Stimulated activated naive B cell treated with anti-CD40 and anti-IgM and Interleukin-4, amounts not matched to agents 10 μg/mL and 1 μg/mL and 100 μg/mL, for 72 hours (primary cell): ENCODE measurements at regions not wholly inside any gene's neighbourhood (a gene's known extent, or its start where the extent isn't known, plus 50 kb on each side); places are given as distances from the start of the nearest gene placed in this dataset.

Experiments
- ATAC-seq, 2 donors: fragments of 150-1000 bp; cut with Tn5 transposase; replicated peaks; 2 replicates each; pipeline ENCODE4 v1.10.0; 2021; ENCODE audit warnings: moderate library complexity in 1 of 2
- DNase-seq: peaks from one replicate; pipeline ENCODE4 v3.0.0; 2021
- H3K27ac Mint-ChIP-seq: one replicate; pipeline ENCODE4 v1.8.0; 2022; ENCODE audit warnings: mild to moderate bottlenecking, mixed read lengths
- H3K27me3 Mint-ChIP-seq, 2 donors: one replicate each; pipeline ENCODE4 v1.8.0; 2022; ENCODE audit warnings: mixed read lengths in 2 of 2
- H3K36me3 Mint-ChIP-seq, 2 donors: one replicate each; pipeline ENCODE4 v1.8.0; 2022; ENCODE audit warnings: mixed read lengths in 2 of 2, mild to moderate bottlenecking in 1 of 2
- H3K4me1 Mint-ChIP-seq, 2 donors: one replicate each; pipeline ENCODE4 v1.8.0; 2022; ENCODE audit warnings: mixed read lengths in 2 of 2, mild to moderate bottlenecking in 1 of 2
- H3K4me3 Mint-ChIP-seq, 2 donors: one replicate each; pipeline ENCODE4 v1.8.0; 2022; ENCODE audit warnings: mild to moderate bottlenecking in 2 of 2, mixed read lengths in 2 of 2, moderate library complexity in 1 of 2
- H3K9me3 Mint-ChIP-seq, 2 donors: one replicate each; pipeline ENCODE4 v1.8.0; 2022; ENCODE audit warnings: mixed read lengths in 2 of 2, mild to moderate bottlenecking in 1 of 2

DNA sequence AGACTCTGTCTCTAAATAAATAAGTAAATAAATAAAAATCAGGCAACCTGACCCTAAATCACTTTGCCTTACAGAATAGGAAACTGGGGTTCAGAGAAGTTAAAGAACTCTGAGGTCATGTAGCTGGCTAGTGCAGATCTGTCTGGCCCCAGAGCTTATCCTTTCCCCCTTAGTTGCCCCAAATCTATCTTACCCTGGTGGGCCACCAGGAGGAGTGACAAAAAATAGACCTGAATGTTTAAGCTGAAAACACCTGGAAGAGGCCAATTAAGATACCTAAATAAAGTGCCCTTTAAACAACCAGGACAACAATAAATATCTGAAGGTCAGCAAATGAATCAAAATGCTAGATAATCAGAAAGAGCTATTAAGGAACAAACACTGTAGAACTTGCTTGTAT is 59.7 kb downstream of the TEX35 start:
- peaks cover 36 to 67% of the 10 kb centered on the region in 2 donors for H3K4me1 Mint-ChIP-seq

GRCh38 chr1:178573330-178573729 is 60.4 kb downstream of the TEX35 start:
- Mint-ChIP-seq H3K36me3 (peaks cover 14 to 26% of the 10 kb centered on the region in 2 donors), H3K4me3 (no peak overlapping the region), H3K27me3 (no peaks in the 10 kb centered on the region), H3K27ac (no peak overlapping the region), H3K4me1 (peaks cover 40 to 67% of the 10 kb centered on the region in 2 donors), H3K9me3 (peaks cover 0 to 4% of the 10 kb centered on the region in 2 donors)
- no peak for DNase-seq
- ATAC-seq, result peak; percentile 35 to 45

More for the DNA sequence above, 59.7 kb downstream of the TEX35 start:
- no peak overlapping the region for H3K4me3 Mint-ChIP-seq
- ATAC-seq, result no peak
- peaks cover 16 to 30% of the 10 kb centered on the region in 2 donors for H3K36me3 Mint-ChIP-seq
- no peak for DNase-seq
- no peaks in the 10 kb centered on the region for H3K27me3 Mint-ChIP-seq
- peaks cover 0 to 6% of the 10 kb centered on the region in 2 donors for H3K9me3 Mint-ChIP-seq
- H3K27ac Mint-ChIP-seq, result peak overlapping the region; percentile 37

- H3K9me3 Mint-ChIP-seq, result peaks cover 0 to 4% of the 10 kb centered on the region in 2 donors
- ATAC-seq (no peak), DNase-seq (no peak)
- no peak overlapping the region for H3K4me3 Mint-ChIP-seq
- no peaks in the 10 kb centered on the region for H3K27me3 Mint-ChIP-seq
- H3K4me1 Mint-ChIP-seq, result peaks cover 47 to 68% of the 10 kb centered on the region in 2 donors
- no peak overlapping the region for H3K27ac Mint-ChIP-seq
- H3K36me3 Mint-ChIP-seq, result peaks cover 13 to 24% of the 10 kb centered on the region in 2 donors
Measured at GRCh38 chr1:178574345-178574744, 61.4 kb downstream of the TEX35 start.

- H3K4me1 Mint-ChIP-seq, result peaks cover 58 to 76% of the 10 kb centered on the region in 2 donors
- no peaks in the 10 kb centered on the region for H3K27me3 Mint-ChIP-seq
Measured at GRCh38 chr1:178575611-178576361, 62.9 kb downstream of the TEX35 start.

GRCh38 chr1:178576841-178577240 is 63.9 kb downstream of the TEX35 start:
- Mint-ChIP-seq H3K9me3 (no peaks in the 10 kb centered on the region), H3K27me3 (no peaks in the 10 kb centered on the region), H3K4me3 (peak overlapping the region in 1 of 2 donors; percentile 74), H3K27ac (peak overlapping the region; percentile 88), H3K36me3 (peaks cover 9 to 15% of the 10 kb centered on the region in 2 donors), H3K4me1 (peaks cover 64 to 84% of the 10 kb centered on the region in 2 donors)
- ATAC-seq, result no peak
- DNase-seq, result no peak

More at GRCh38 chr1:178575611-178576361, 62.9 kb downstream of the TEX35 start:
- H3K4me3 Mint-ChIP-seq, result peak overlapping the region; percentile 56 to 73
- peak overlapping the region; percentile 92 for H3K27ac Mint-ChIP-seq
- DNase-seq, result no peak
- peaks cover 11 to 18% of the 10 kb centered on the region in 2 donors for H3K36me3 Mint-ChIP-seq
- no peaks in the 10 kb centered on the region for H3K9me3 Mint-ChIP-seq
- peak; percentile 48 to 53 for ATAC-seq

DNA sequence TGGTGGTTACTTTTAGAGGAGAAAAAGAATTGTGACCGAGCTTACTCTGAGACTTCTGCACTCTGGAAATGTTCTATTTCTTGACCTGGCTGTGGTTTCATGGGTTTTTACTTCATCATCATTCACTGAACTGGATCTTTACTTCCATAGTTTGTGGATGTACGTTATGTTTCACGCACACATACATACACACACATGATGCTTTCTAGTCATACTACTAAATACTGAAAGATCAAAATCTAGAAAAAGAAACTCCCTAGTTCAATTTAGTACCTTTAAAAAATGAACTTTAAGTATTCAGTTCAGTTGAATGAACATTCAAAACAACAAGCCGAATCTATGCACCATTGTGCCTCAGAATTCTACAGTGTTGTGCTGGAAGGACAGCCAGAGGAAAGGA is 65.0 kb downstream of the TEX35 start:
- Mint-ChIP-seq H3K36me3 (peaks cover 7 to 9% of the 10 kb centered on the region in 2 donors), H3K27ac (peak overlapping the region; percentile 88), H3K4me3 (peak overlapping the region; percentile 74 to 82), H3K9me3 (no peaks in the 10 kb centered on the region), H3K27me3 (no peaks in the 10 kb centered on the region), H3K4me1 (peaks cover 71 to 85% of the 10 kb centered on the region in 2 donors)
- ATAC-seq, result no peak
- DNase-seq, result no peak

- peak in 1 of 2 donors; percentile 12 for ATAC-seq
- peaks cover 70 to 85% of the 10 kb centered on the region in 2 donors for H3K4me1 Mint-ChIP-seq
- H3K4me3 Mint-ChIP-seq, result peak overlapping the region; percentile 82 to 83
- H3K36me3 Mint-ChIP-seq, result peaks cover 7 to 8% of the 10 kb centered on the region in 2 donors
- DNase-seq, result no peak
- H3K27ac Mint-ChIP-seq, result peak overlapping the region; percentile 95
- no peaks in the 10 kb centered on the region for H3K27me3 Mint-ChIP-seq
- no peaks in the 10 kb centered on the region for H3K9me3 Mint-ChIP-seq
Measured at GRCh38 chr1:178578541-178578940, 65.6 kb downstream of the TEX35 start.

GRCh38 chr1:178579095-178579494 is 66.2 kb downstream of the TEX35 start:
- Mint-ChIP-seq H3K4me3 (peak overlapping the region; percentile 82 to 83), H3K36me3 (peaks cover 5 to 10% of the 10 kb centered on the region in 2 donors), H3K4me1 (peaks cover 72 to 85% of the 10 kb centered on the region in 2 donors), H3K27ac (peak overlapping the region; percentile 95), H3K9me3 (no peaks in the 10 kb centered on the region), H3K27me3 (no peaks in the 10 kb centered on the region)
- peak in 1 of 2 donors; percentile 27 for ATAC-seq
- DNase-seq, result no peak

DNA sequence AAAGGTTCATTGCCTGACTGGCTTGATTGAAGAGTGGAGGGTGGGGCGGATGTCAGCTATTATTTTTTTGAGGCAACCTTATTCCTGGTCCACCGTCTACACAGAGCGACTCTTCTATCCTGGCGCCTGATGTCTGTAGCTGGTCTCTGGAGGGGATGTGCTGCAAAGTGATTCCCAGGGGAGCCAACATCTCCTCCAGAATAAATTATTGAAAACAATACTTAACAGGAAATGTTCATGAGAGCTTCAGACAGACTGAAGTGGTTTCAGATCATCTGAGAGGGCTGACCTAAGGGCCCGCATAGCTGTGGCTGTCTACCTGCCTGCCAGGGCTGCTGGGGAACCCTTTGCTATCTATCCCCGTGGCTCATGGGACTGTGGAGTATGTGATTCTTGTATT is 66.7 kb downstream of the TEX35 start:
- H3K4me1 Mint-ChIP-seq, result peaks cover 72 to 87% of the 10 kb centered on the region in 2 donors
- peak overlapping the region; percentile 82 to 83 for H3K4me3 Mint-ChIP-seq
- H3K27me3 Mint-ChIP-seq, result no peaks in the 10 kb centered on the region
- peaks cover 5 to 10% of the 10 kb centered on the region in 2 donors for H3K36me3 Mint-ChIP-seq
- H3K27ac Mint-ChIP-seq, result peak overlapping the region; percentile 95
- ATAC-seq (peak; percentile 68 to 74), DNase-seq (peak; percentile 38)
- H3K9me3 Mint-ChIP-seq, result no peaks in the 10 kb centered on the region

- Mint-ChIP-seq H3K4me3 (peak overlapping the region; percentile 82 to 83), H3K4me1 (peaks cover 72 to 91% of the 10 kb centered on the region in 2 donors), H3K27me3 (no peaks in the 10 kb centered on the region), H3K27ac (peak overlapping the region; percentile 95), H3K36me3 (peaks cover 5 to 10% of the 10 kb centered on the region in 2 donors), H3K9me3 (no peaks in the 10 kb centered on the region)
- DNase-seq (no peak), ATAC-seq (no peak)
Measured at GRCh38 chr1:178580096-178580495, 67.2 kb downstream of the TEX35 start.

DNA sequence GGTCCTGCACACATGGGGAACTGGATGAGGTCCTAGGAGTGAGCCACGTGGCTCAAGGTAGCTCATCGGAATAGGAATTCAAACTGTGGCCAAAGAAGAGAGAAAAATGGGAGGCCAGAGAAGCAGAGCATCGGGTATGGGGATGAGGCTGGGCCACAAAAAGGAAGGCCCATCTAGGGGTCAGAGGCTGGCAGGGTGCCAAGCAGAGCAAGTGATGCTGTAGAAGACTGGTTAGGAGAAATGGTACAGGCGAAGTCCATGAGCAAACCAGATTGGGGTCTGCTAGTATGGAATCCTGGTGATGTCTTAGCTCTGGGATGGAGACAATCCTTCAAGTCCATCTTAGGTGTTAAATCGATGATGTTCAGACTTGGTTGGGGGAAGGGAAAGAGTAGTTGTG is 68.0 kb downstream of the TEX35 start:
- peaks cover 72 to 91% of the 10 kb centered on the region in 2 donors for H3K4me1 Mint-ChIP-seq

DNA sequence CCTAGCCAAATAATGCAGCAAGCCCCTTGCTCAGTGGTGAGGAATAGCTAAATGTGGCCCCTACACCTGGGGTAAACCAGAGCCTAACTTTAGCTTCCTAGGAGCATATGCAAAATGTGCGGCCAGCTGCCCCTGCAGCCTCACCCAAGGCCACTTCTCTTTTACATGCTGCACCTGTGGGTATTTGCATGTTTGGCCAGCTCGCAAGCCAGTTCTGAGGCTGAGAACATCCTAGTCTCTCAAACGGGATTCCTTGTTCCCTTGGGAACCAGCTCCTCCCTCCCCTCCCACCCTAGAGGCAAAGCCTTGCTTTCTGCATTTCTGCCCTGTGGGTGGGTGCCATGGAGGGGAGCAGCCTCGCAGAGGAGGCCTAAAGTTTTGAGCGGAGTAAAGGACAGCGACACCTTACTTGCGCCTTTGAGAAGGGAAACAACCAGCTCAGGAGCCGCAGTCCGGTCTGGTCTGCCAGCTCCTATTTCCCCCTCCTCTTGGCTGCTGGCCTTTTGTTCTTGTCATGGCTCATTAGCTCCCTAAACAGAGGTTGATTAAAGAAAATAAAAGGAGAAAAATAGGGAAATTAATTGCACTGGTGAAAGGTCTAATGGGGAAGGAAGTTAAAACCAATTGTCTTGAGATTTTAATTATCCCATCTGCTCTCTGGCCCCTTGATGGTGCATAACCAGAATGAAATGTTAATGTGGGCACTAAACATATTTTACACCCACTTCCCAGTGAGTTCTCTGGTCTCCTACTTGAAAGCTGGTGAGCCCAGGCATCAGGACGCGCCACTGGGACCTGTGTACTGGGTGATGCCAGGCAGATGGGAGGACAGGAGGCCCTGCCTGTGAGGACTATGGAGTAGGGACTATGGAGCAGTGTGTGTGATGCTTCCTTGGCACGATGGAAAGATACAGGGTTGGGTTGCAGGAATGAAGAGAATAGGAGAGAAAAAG is 68.7 kb downstream of the TEX35 start:
- Mint-ChIP-seq H3K27ac (peak overlapping the region; percentile 95), H3K36me3 (peaks cover 2 to 10% of the 10 kb centered on the region in 2 donors), H3K27me3 (no peaks in the 10 kb centered on the region), H3K4me1 (peaks cover 69 to 90% of the 10 kb centered on the region in 2 donors), H3K4me3 (peak overlapping the region; percentile 71 to 77), H3K9me3 (no peaks in the 10 kb centered on the region)
- peak; percentile 43 for DNase-seq
- ATAC-seq, result peak; percentile 67 to 76

More for the DNA sequence above, 68.0 kb downstream of the TEX35 start:
- DNase-seq (no peak), ATAC-seq (peak; percentile 1 to 2)
- H3K27me3 Mint-ChIP-seq, result no peaks in the 10 kb centered on the region
- no peaks in the 10 kb centered on the region for H3K9me3 Mint-ChIP-seq
- H3K27ac Mint-ChIP-seq, result peak overlapping the region; percentile 95
- H3K4me3 Mint-ChIP-seq, result peak overlapping the region; percentile 36 to 77
- peaks cover 2 to 11% of the 10 kb centered on the region in 2 donors for H3K36me3 Mint-ChIP-seq

DNA sequence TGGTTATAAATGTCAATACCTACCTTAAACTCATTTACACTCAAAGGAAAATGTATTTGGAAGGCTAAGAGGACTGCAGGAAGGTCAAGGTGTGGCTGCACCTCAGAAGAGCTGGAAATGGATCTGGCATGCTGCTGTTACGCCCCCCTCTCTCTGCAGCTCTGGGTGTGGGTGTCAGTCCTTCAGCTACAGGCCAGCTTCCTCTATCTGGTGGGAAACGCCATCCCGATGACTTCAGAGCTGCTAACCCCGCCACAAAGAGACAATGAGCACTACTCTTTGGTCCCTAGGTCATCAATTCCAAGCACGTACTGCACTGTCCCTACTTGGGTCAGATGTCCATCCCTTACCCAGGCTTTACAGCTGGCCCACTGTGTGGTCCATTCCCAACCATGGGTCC is 74.2 kb downstream of the TEX35 start:
- peaks cover 14 to 35% of the 10 kb centered on the region in 2 donors for H3K36me3 Mint-ChIP-seq
- peak overlapping the region; percentile 51 for H3K27ac Mint-ChIP-seq
- no peaks in the 10 kb centered on the region for H3K27me3 Mint-ChIP-seq
- H3K9me3 Mint-ChIP-seq, result peaks cover 7 to 13% of the 10 kb centered on the region in 2 donors
- no peak overlapping the region for H3K4me3 Mint-ChIP-seq
- ATAC-seq (peak in 1 of 2 donors; percentile 38), DNase-seq (no peak)
- peaks cover 53 to 86% of the 10 kb centered on the region in 2 donors for H3K4me1 Mint-ChIP-seq

- H3K36me3 Mint-ChIP-seq, result peaks cover 15 to 35% of the 10 kb centered on the region in 2 donors
- ATAC-seq (no peak), DNase-seq (no peak)
- peaks cover 8 to 13% of the 10 kb centered on the region in 2 donors for H3K9me3 Mint-ChIP-seq
- no peaks in the 10 kb centered on the region for H3K27me3 Mint-ChIP-seq
- peaks cover 45 to 82% of the 10 kb centered on the region in 2 donors for H3K4me1 Mint-ChIP-seq
- no peak overlapping the region for H3K4me3 Mint-ChIP-seq
- no peak overlapping the region for H3K27ac Mint-ChIP-seq
Measured at GRCh38 chr1:178587975-178588374, 75.1 kb downstream of the TEX35 start.
